Keratinocyte (primary cell): ENCODE measurements at regions not wholly inside any gene's neighbourhood (a gene's known extent, or its start where the extent isn't known, plus 50 kb on each side); places are given as distances from the start of the nearest gene placed in this dataset.

Experiments used
- CTCF ChIP-seq, 3 experiments: IDR thresholded peaks in 1 of 3; conservative IDR thresholded peaks in 1 of 3; optimal IDR thresholded peaks in 1 of 3; 2 replicates in 2 of 3; 3 replicates in 1 of 3; pipeline versions ENCODE3 to v1.5.1; 2011; ENCODE audit warnings: low read length in 3 of 3, mild to moderate bottlenecking in 3 of 3, moderate library complexity in 2 of 3, control low read depth in 1 of 3, inconsistent platforms in 1 of 3; ENCODE audit not compliant: insufficient read depth in 2 of 3; ENCODE audit errors: extremely low read depth in 1 of 3
- EZH2 ChIP-seq: IDR thresholded peaks from one replicate; pipeline ENCODE4 v1.6.1; 2012; ENCODE audit warnings: inconsistent platforms, mild to moderate bottlenecking, low read length, moderate library complexity

GRCh38 chr13:105702441-105702840 is 833.0 kb downstream of the EFNB2 start:
- TF ChIP-seq CTCF (optimal IDR thresholded peaks at IDR 0.05 in 1 of 3, IDR thresholded peaks at IDR 0.05 in 1 of 3, conservative IDR thresholded peaks at IDR 0.05 in 1 of 3; ENCODE audit: extremely low read depth in 1 of 3, insufficient read depth in 2 of 3, low read length in 3 of 3), result no peak
- TF ChIP-seq EZH2, result no peak
